Chondrocyte (in vitro differentiated cells): ENCODE measurements at regions not wholly inside any gene's neighbourhood (a gene's known extent, or its start where the extent isn't known, plus 50 kb on each side); places are given as distances from the start of the nearest gene placed in this dataset.
"Not testable (repeated sequence)": the region's sequence is repeated elsewhere in the genome, so short reads cannot be mapped to it uniquely, and the experiment has no call there.

ENCODE experiments used
- DNase-seq: peaks from one replicate; pipeline ENCODE4 v3.0.0; 2021; ENCODE audit warnings: mixed read lengths, low spot score
- H3K27ac Mint-ChIP-seq: one replicate; pipeline ENCODE4 v1.8.0; 2021; ENCODE audit warnings: mild to moderate bottlenecking, moderate library complexity, mixed read lengths; ENCODE audit not compliant: unreplicated experiment
- H3K27me3 Mint-ChIP-seq: 2 replicates; pipeline ENCODE4 v1.8.0; 2021; ENCODE audit warnings: low read depth, mixed read lengths
- H3K36me3 Mint-ChIP-seq: 2 replicates; pipeline ENCODE4 v1.8.0; 2021; ENCODE audit warnings: low read depth, mixed read lengths
- H3K4me1 Mint-ChIP-seq: 2 replicates; pipeline ENCODE4 v1.8.0; 2021; ENCODE audit warnings: low read depth, mild to moderate bottlenecking, mixed read lengths
- H3K4me3 Mint-ChIP-seq: one replicate; pipeline ENCODE4 v1.8.0; 2021; ENCODE audit warnings: mild to moderate bottlenecking, moderate library complexity, mixed read lengths; ENCODE audit not compliant: unreplicated experiment
- H3K9me3 Mint-ChIP-seq: 2 replicates; pipeline ENCODE4 v1.8.0; 2021; ENCODE audit warnings: low read depth, mixed read lengths
- CTCF ChIP-seq: fragments of 200-600 bp; sonication (generic); IDR thresholded peaks from 2 replicates; pipeline ENCODE4 v1.5.0; 2021; ENCODE audit warnings: antibody characterized with exemption, mild to moderate bottlenecking, moderate library complexity

GRCh38 chrX:13955975-13956374, 73.7 kb downstream of the GEMIN8 start:
- no peaks in the 10 kb centered on the region for H3K36me3 Mint-ChIP-seq
- H3K4me3 Mint-ChIP-seq = no peak overlapping the region
- peaks cover 8% of the 10 kb centered on the region for H3K9me3 Mint-ChIP-seq

GRCh38 chrX:13955095-13955647, 74.5 kb downstream of the GEMIN8 start:
- no peak for TF ChIP-seq CTCF
- Mint-ChIP-seq H3K4me1 (no peaks in the 10 kb centered on the region), H3K4me3 (no peak overlapping the region), H3K27me3 (no peaks in the 10 kb centered on the region), H3K9me3 (peaks cover 8% of the 10 kb centered on the region), H3K27ac (no peak overlapping the region), H3K36me3 (no peaks in the 10 kb centered on the region)
- DNase-seq = no peak

More at GRCh38 chrX:13955975-13956374, 73.7 kb downstream of the GEMIN8 start:
- no peak for TF ChIP-seq CTCF
- H3K27ac Mint-ChIP-seq = no peak overlapping the region
- H3K27me3 Mint-ChIP-seq = no peaks in the 10 kb centered on the region
- no peak for DNase-seq
- no peaks in the 10 kb centered on the region for H3K4me1 Mint-ChIP-seq

GRCh38 chrX:13952581-13952980, 77.1 kb downstream of the GEMIN8 start:
- Mint-ChIP-seq H3K36me3 (no peaks in the 10 kb centered on the region), H3K4me1 (no peaks in the 10 kb centered on the region), H3K27me3 (no peaks in the 10 kb centered on the region), H3K27ac (no peak overlapping the region), H3K9me3 (peaks cover 2% of the 10 kb centered on the region), H3K4me3 (no peak overlapping the region)
- no peak for TF ChIP-seq CTCF
- no peak for DNase-seq

GRCh38 chrX:13946223-13946622, 83.5 kb downstream of the GEMIN8 start:
- H3K36me3 Mint-ChIP-seq, H3K27ac Mint-ChIP-seq, H3K4me3 Mint-ChIP-seq, H3K9me3 Mint-ChIP-seq, H3K4me1 Mint-ChIP-seq, H3K27me3 Mint-ChIP-seq, DNase-seq: not testable (repeated sequence)

- not testable (repeated sequence) for DNase-seq, H3K36me3 Mint-ChIP-seq
Measured at GRCh38 chrX:13945787-13946186, 83.9 kb downstream of the GEMIN8 start.

GRCh38 chrX:13940671-13941070, 89.0 kb downstream of the GEMIN8 start:
- Mint-ChIP-seq H3K4me3 (no peak overlapping the region), H3K27ac (no peak overlapping the region), H3K27me3 (peaks cover 2% of the 10 kb centered on the region), H3K9me3 (peaks cover 4% of the 10 kb centered on the region), H3K36me3 (no peaks in the 10 kb centered on the region), H3K4me1 (peaks cover 9% of the 10 kb centered on the region)
- DNase-seq = no peak
- no peak for TF ChIP-seq CTCF

More at GRCh38 chrX:13945787-13946186, 83.9 kb downstream of the GEMIN8 start:
- not testable (repeated sequence) for H3K27me3 Mint-ChIP-seq, H3K4me1 Mint-ChIP-seq, H3K9me3 Mint-ChIP-seq, H3K4me3 Mint-ChIP-seq, H3K27ac Mint-ChIP-seq
